ENCODE measurements at regions not wholly inside any gene's neighbourhood (a gene's known extent, or its start where the extent isn't known, plus 50 kb on each side); places are given as distances from the start of the nearest gene placed in this dataset.

DNA sequence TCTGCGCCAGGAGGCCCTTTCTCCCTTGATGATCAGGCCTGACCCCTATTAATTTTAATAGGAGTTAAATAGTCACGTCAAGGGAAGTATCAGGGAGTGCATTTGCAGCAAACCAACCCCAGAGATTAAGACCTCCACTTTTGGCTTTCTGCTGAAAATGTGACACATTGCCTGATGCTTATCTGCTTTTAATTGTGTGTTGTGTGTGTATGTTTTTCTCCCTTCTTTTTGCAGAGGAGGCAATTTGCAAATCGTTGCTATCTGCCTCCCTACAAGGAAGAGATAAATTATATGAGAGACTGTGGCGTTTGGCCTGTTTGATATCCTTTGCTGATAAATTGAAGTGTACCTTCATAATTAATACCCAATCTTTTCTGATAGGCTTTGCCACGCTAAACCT lies 822.9 kb downstream of the VRK1 start:
- no peaks in the 10 kb centered on the region for H3K9me3 ChIP-seq (ENCODE audit: low read length)

DNA sequence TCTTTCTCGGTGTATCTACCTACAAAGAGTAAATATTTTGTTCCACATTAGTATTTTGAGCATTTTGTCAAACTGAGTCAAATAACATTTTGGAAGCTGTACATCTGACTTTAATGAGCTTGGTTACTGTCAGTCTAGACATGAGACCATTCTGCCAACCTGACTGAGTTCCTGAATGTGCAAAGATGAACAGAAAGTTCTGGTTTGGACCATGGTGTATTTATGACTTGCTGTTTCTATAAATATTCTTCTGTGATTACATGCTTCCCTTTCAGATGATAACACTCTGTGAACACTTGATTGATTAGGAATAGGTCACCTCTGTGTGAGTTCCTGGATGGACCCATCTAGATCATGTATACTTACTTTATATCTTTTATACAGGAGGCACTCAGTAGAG lies 827.8 kb downstream of the VRK1 start:
- no peak overlapping the region for H3K4me2 ChIP-seq (ENCODE audit: low read length)

More for the DNA sequence above, 822.9 kb downstream of the VRK1 start:
- Histone ChIP-seq H4K20me1 (ENCODE audit: insufficient read depth) (no peaks in the 10 kb centered on the region), H3K27ac (ENCODE audit: low read length) (peak overlapping the region; percentile 59), H3K9ac (ENCODE audit: low read length) (peak overlapping the region; percentile 19), H3K36me3 (ENCODE audit: insufficient read depth, low read length) (no peaks in the 10 kb centered on the region), H3K79me2 (replicated peaks; ENCODE audit: insufficient read depth, low read length) (no peaks in the 10 kb centered on the region), H3K4me3 (ENCODE audit: low read length) (no peak overlapping the region), H3K9me2 (ENCODE audit: insufficient read depth, low read length) (no peaks in the 10 kb centered on the region), H3K4me2 (ENCODE audit: low read length) (no peak overlapping the region), H3K27me3 (ENCODE audit: insufficient read depth, low read depth, low read length) (no peaks in the 10 kb centered on the region), H3F3A (ENCODE audit: insufficient read depth, low read length, poor library complexity, severe bottlenecking) (no peaks in the 10 kb centered on the region), H2AFZ (ENCODE audit: low read depth, low read length) (peak overlapping the region; percentile 21)
- TF ChIP-seq EZH2 (IDR thresholded peaks at IDR 0.05; ENCODE audit: borderline replicate concordance, insufficient read depth, low read length, poor library complexity, severe bottlenecking) (no peak), MXI1 (conservative IDR thresholded peaks at IDR 0.05; ENCODE audit: poor library complexity, severe bottlenecking) (no peak), TAF1 (IDR thresholded peaks at IDR 0.05; ENCODE audit: low read depth) (no peak), POLR2AphosphoS5 (IDR thresholded peaks at IDR 0.05) (no peak), RAD21 (conservative IDR thresholded peaks at IDR 0.05) (no peak), EP300 (conservative IDR thresholded peaks at IDR 0.05; ENCODE audit: poor library complexity, severe bottlenecking) (no peak), SMC3 (conservative IDR thresholded peaks at IDR 0.05; ENCODE audit: poor library complexity) (no peak)
- TF ChIP-seq, protein P1, sequence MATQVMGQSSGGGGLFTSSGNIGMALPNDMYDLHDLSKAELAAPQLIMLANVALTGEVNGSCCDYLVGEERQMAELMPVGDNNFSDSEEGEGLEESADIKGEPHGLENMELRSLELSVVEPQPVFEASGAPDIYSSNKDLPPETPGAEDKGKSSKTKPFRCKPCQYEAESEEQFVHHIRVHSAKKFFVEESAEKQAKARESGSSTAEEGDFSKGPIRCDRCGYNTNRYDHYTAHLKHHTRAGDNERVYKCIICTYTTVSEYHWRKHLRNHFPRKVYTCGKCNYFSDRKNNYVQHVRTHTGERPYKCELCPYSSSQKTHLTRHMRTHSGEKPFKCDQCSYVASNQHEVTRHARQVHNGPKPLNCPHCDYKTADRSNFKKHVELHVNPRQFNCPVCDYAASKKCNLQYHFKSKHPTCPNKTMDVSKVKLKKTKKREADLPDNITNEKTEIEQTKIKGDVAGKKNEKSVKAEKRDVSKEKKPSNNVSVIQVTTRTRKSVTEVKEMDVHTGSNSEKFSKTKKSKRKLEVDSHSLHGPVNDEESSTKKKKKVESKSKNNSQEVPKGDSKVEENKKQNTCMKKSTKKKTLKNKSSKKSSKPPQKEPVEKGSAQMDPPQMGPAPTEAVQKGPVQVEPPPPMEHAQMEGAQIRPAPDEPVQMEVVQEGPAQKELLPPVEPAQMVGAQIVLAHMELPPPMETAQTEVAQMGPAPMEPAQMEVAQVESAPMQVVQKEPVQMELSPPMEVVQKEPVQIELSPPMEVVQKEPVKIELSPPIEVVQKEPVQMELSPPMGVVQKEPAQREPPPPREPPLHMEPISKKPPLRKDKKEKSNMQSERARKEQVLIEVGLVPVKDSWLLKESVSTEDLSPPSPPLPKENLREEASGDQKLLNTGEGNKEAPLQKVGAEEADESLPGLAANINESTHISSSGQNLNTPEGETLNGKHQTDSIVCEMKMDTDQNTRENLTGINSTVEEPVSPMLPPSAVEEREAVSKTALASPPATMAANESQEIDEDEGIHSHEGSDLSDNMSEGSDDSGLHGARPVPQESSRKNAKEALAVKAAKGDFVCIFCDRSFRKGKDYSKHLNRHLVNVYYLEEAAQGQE (IDR thresholded peaks at IDR 0.05; ENCODE audit: borderline replicate concordance): no peak
- TF ChIP-seq, protein P2, sequence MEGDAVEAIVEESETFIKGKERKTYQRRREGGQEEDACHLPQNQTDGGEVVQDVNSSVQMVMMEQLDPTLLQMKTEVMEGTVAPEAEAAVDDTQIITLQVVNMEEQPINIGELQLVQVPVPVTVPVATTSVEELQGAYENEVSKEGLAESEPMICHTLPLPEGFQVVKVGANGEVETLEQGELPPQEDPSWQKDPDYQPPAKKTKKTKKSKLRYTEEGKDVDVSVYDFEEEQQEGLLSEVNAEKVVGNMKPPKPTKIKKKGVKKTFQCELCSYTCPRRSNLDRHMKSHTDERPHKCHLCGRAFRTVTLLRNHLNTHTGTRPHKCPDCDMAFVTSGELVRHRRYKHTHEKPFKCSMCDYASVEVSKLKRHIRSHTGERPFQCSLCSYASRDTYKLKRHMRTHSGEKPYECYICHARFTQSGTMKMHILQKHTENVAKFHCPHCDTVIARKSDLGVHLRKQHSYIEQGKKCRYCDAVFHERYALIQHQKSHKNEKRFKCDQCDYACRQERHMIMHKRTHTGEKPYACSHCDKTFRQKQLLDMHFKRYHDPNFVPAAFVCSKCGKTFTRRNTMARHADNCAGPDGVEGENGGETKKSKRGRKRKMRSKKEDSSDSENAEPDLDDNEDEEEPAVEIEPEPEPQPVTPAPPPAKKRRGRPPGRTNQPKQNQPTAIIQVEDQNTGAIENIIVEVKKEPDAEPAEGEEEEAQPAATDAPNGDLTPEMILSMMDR (IDR thresholded peaks at IDR 0.05; ENCODE audit: poor library complexity, severe bottlenecking): no peak

More for the DNA sequence above, 827.8 kb downstream of the VRK1 start:
- Histone ChIP-seq H3K4me3 (ENCODE audit: low read length) (no peak overlapping the region), H3K9me2 (ENCODE audit: insufficient read depth, low read length) (no peaks in the 10 kb centered on the region), H2AFZ (ENCODE audit: low read depth, low read length) (no peak overlapping the region), H3K27me3 (ENCODE audit: insufficient read depth, low read depth, low read length) (no peaks in the 10 kb centered on the region), H3K9me3 (ENCODE audit: low read length) (no peaks in the 10 kb centered on the region), H3F3A (ENCODE audit: insufficient read depth, low read length, poor library complexity, severe bottlenecking) (no peaks in the 10 kb centered on the region), H3K36me3 (ENCODE audit: insufficient read depth, low read length) (no peaks in the 10 kb centered on the region), H3K27ac (ENCODE audit: low read length) (no peak overlapping the region), H3K9ac (ENCODE audit: low read length) (no peak overlapping the region), H3K79me2 (replicated peaks; ENCODE audit: insufficient read depth, low read length) (no peaks in the 10 kb centered on the region), H4K20me1 (ENCODE audit: insufficient read depth) (no peaks in the 10 kb centered on the region)
- TF ChIP-seq RAD21 (conservative IDR thresholded peaks at IDR 0.05) (no peak), TAF1 (IDR thresholded peaks at IDR 0.05; ENCODE audit: low read depth) (no peak), SMC3 (conservative IDR thresholded peaks at IDR 0.05; ENCODE audit: poor library complexity) (no peak), POLR2AphosphoS5 (IDR thresholded peaks at IDR 0.05) (no peak), EP300 (conservative IDR thresholded peaks at IDR 0.05; ENCODE audit: poor library complexity, severe bottlenecking) (no peak), MXI1 (conservative IDR thresholded peaks at IDR 0.05; ENCODE audit: poor library complexity, severe bottlenecking) (no peak), EZH2 (IDR thresholded peaks at IDR 0.05; ENCODE audit: borderline replicate concordance, insufficient read depth, low read length, poor library complexity, severe bottlenecking) (no peak)
- TF ChIP-seq, protein P1 (IDR thresholded peaks at IDR 0.05; ENCODE audit: borderline replicate concordance): no peak
- TF ChIP-seq, protein P2 (IDR thresholded peaks at IDR 0.05; ENCODE audit: poor library complexity, severe bottlenecking): no peak

Data from neural cell (in vitro differentiated cells).